Ovary (tissue), 7 donors: ENCODE measurements at regions not wholly inside any gene's neighbourhood (a gene's known extent, or its start where the extent isn't known, plus 50 kb on each side); places are given as distances from the start of the nearest gene placed in this dataset.

Experiments
- DNase-seq, 5 donors: peaks; one replicate each; pipeline ENCODE4 v3.0.0-alpha.2; 2019 to 2020
- H3K27ac ChIP-seq, 2 donors: fragments of 200-600 bp; one replicate each; pipeline versions ENCODE4 v1.5.1 to v1.8.0; 2019 to 2022
- H3K27me3 ChIP-seq: fragments of 200-600 bp; one replicate; pipeline ENCODE4 v1.8.0; 2022
- H3K36me3 ChIP-seq: fragments of 200-600 bp; sonication (generic); one replicate; pipeline ENCODE4 v1.5.1; 2019
- H3K4me1 ChIP-seq: one replicate; pipeline ENCODE4 v1.8.1; 2013; ENCODE audit warnings: mild to moderate bottlenecking, moderate library complexity; ENCODE audit not compliant: insufficient read depth
- H3K4me3 ChIP-seq: fragments of 200-600 bp; sonication (generic); one replicate; pipeline ENCODE4 v1.5.1; 2017
- H3K9me3 ChIP-seq, 2 donors: fragments of 200-600 bp in 1 of 2; sonication (generic) in 1 of 2; one replicate each; pipeline versions ENCODE4 v1.5.1 to v1.8.1; 2013 to 2019; ENCODE audit warnings: mild to moderate bottlenecking in 1 of 2, moderate library complexity in 1 of 2
- CTCF ChIP-seq, 3 donors: fragments of 450-650 bp in 2 of 3; fragments of 200-600 bp in 1 of 3; IDR thresholded peaks; one replicate each; pipeline versions ENCODE4 v1.5.1 to v1.8.0; 2016 to 2022; ENCODE audit warnings: antibody characterized with exemption in 3 of 3, mild to moderate bottlenecking in 1 of 3
- EP300 ChIP-seq: sonication (generic); formaldehyde crosslinking; IDR thresholded peaks from one replicate; pipeline ENCODE4 v1.6.1; 2017; ENCODE audit warnings: antibody characterized with exemption
- POLR2A ChIP-seq: fragments of 450-650 bp; IDR thresholded peaks from one replicate; pipeline ENCODE4 v1.6.1; 2017; ENCODE audit warnings: antibody characterized with exemption, mild to moderate bottlenecking, moderate library complexity
- whole genome bisulfite sequencing, 3 donors: extraction: QIAGEN DNeasy Blood & Tissue Kit in 1 of 3; methylation state at CpG; one replicate each; pipeline versions ENCODE4 v1.1.5 to v1.1.7; 2013 to 2017; 5-methylcytosine and 5-hydroxymethylcytosine counted together
- intact Hi-C, 4 donors: fragments of 100-400 bp; cut with DNase I; formaldehyde crosslinking; loops; one replicate each; pipeline versions ENCODE4 v1.11.0 to v1.15.1; 2022 to 2023
- donor health status: DM: no; HTN: no; CAD: no; lungs with moderate emphysema.
- donor health status: DM: no; HTN: no; CAD: no.
- donor health status: Bipolar disorder and iron deficiency.
- donor health status: DM: no; HTN: no; CAD: no.
- donor health status: DM: yes; HTN: yes; CAD: no.

GRCh38 chr9:86652736-86653135 is 294.6 kb downstream of the GAS1 start:
- intact Hi-C loops = no loop called here
- WGBS, 3 donors = 64 to 81% (median 66%) methylated on average over 2 of the region's 2 CpGs
- Histone ChIP-seq H3K36me3 (no peaks in the 10 kb centered on the region), H3K27me3 (no peaks in the 10 kb centered on the region), H3K9me3 (no peaks in the 10 kb centered on the region), H3K4me3 (no peak overlapping the region), H3K4me1 (no peaks in the 10 kb centered on the region), H3K27ac (no peak overlapping the region)
- DNase-seq = no peak
- TF ChIP-seq EP300 = no peak
- TF ChIP-seq POLR2A = no peak
- no peak for TF ChIP-seq CTCF (IDR thresholded peaks at IDR 0.05)

GRCh38 chr9:86649913-86650312 is 295.7 kb upstream of the TUT7 start:
- Histone ChIP-seq H3K4me1 (no peaks in the 10 kb centered on the region), H3K4me3 (no peak overlapping the region), H3K27ac (no peak overlapping the region), H3K27me3 (no peaks in the 10 kb centered on the region), H3K36me3 (no peaks in the 10 kb centered on the region), H3K9me3 (no peaks in the 10 kb centered on the region)
- 85 to 90% (median 88%) methylated on average over 4 of the region's 4 CpGs for WGBS, 3 donors
- intact Hi-C loops = no loop called here
- TF ChIP-seq CTCF (IDR thresholded peaks at IDR 0.05) (no peak), EP300 (no peak), POLR2A (no peak)
- DNase-seq = no peak

- no peaks in the 10 kb centered on the region for H3K36me3 ChIP-seq
- H3K4me3 ChIP-seq = no peak overlapping the region
- no peak for TF ChIP-seq CTCF (IDR thresholded peaks at IDR 0.05)
- no peak for TF ChIP-seq POLR2A
- no peak for TF ChIP-seq EP300
- H3K27me3 ChIP-seq = no peaks in the 10 kb centered on the region
- no peak overlapping the region for H3K27ac ChIP-seq
- H3K4me1 ChIP-seq = no peaks in the 10 kb centered on the region
- no peaks in the 10 kb centered on the region for H3K9me3 ChIP-seq
- no peak for DNase-seq
- intact Hi-C loops = no loop called here
- WGBS, 3 donors = 90 to 97% (median 94%) methylated on average over 6 of the region's 6 CpGs
Observed at GRCh38 chr9:86648828-86649170, 294.6 kb upstream of the TUT7 start.

- intact Hi-C loops = no loop called here
- Histone ChIP-seq H3K36me3 (no peaks in the 10 kb centered on the region), H3K4me1 (no peaks in the 10 kb centered on the region), H3K4me3 (no peak overlapping the region), H3K9me3 (no peaks in the 10 kb centered on the region), H3K27me3 (no peaks in the 10 kb centered on the region), H3K27ac (no peak overlapping the region)
- no peak for TF ChIP-seq EP300
- no peak for TF ChIP-seq CTCF (IDR thresholded peaks at IDR 0.05)
- no peak for TF ChIP-seq POLR2A
- no peak for DNase-seq
- 95 to 98% (median 96%) methylated on average over 4 of the region's 4 CpGs for WGBS, 3 donors
Observed at GRCh38 chr9:86648156-86648827, 294.1 kb upstream of the TUT7 start.
